SIG-M5 (cell line): ENCODE measurements at regions not wholly inside any gene's neighbourhood (a gene's known extent, or its start where the extent isn't known, plus 50 kb on each side); places are given as distances from the start of the nearest gene placed in this dataset.
"Not testable (repeated sequence)": the region's sequence is repeated elsewhere in the genome, so short reads cannot be mapped to it uniquely, and the experiment has no call there.

Experiments
- DNase-seq: peaks from one replicate; lab custom pipeline; 2025; lab: John Stamatoyannopoulos, UW

DNA sequence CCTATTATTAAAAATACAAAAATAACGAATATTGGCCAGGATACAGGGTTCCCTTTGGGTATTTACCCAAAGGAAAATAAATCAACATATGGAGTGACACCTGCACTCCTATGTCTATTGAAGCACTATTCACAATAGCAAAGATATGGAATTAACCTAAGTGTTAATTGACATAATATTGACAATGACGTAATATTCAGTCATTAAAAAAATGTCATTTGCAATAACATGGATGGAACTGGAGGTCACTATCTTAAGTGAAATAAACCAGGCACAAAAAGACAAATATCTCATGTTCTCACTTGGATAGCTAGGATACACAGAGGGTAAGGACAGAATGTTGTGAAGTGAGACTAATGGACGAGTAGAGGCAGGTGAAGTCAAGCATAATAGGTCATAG lies 326.3 kb upstream of the PTGER4 start:
- DNase-seq: no peak

GRCh38 chr5:40347981-40348725 lies 331.6 kb upstream of the PTGER4 start:
- DNase-seq: no peak

- no peak for DNase-seq
These were observed 332.8 kb upstream of the PTGER4 start for GRCh38 chr5:40346901-40347300.

DNA sequence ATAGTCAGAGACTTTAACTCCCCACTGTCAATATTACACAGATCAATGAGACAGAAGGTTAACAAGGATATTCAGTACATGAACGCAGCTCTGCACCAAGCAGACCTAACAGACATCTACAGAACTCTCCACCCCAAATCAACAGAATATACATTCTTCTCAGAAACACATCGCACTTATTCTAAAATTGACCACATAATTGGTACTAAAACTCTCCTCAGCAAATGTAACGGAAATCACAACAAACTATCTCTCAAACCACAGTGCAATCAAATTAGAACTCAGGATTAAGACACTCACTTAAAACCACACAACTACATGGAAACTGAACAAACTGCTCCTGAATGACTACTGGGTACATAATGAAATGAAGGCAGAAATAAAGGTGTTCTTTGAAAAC lies 341.3 kb upstream of the PTGER4 start:
- DNase-seq: not testable (repeated sequence)

DNA sequence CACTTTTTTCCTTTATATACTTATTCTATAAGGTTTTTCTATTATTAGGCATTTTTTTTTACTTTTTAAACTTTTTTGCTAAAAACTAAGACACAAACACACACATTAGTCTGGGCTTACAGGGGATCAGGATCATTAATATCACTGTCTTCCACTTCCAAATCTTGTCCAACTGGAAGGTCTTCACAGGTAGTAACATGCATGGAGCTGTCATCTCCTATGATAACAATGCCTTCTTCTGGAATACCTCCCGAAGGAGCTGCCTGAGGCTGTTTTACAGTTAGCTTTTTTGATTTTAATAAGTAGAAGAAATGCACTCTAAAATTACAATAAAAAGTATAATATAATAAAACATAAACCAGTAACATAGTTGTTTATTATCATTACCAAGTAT lies 345.5 kb upstream of the PTGER4 start:
- no peak for DNase-seq

DNA sequence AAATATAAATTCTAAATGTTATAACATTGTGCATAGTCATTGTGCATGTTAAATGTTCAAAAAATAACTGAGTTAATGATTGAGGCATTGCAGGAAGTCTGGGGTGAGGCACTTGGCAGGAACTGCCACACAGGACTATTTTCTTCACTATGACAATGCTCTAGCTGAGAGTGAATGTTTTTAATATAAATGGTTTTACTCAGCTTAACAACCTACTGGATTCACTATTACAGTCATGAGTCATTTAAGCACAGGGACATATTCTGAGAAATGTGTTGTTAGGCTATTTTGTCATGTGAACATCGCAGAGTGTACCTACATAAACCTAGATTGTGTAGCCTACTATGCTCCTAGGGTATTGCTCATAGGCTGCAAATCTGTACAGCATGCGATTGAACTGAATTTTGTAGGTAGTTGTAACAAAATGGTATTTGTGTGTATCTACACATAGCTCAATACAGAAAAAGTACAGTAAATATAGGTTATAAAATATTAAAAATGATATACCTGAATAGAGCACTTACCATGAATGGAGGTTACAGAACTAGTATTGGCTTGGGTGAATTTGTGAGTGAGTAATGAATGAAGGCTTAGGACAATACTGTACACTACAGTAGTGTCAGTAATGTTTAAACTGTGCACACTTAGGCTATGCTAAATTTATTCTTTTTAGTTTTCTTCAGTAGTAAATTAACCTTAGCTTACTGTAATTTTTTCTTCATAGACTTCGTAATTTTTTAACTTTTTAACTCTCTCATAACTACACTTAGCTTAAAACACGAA lies 346.1 kb upstream of the PTGER4 start:
- no peak for DNase-seq

DNA sequence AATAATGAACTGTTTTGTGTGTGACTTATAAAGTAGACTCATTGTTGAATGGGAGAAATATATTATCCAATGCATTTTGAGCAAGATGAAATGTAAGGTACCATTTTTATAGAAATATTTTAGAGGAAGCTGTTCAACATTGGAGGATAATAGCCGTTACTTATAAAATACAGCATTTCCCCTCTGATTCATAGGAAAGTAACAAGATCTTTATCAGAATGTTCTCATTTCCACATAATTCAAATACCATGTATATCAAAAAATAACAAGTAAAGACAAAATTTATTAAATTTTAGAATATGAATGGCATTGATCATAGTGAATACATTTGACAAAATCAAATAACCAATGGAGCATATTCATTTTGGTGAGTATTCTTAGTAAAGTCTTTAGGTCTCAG lies 346.7 kb upstream of the PTGER4 start:
- DNase-seq: no peak

DNA sequence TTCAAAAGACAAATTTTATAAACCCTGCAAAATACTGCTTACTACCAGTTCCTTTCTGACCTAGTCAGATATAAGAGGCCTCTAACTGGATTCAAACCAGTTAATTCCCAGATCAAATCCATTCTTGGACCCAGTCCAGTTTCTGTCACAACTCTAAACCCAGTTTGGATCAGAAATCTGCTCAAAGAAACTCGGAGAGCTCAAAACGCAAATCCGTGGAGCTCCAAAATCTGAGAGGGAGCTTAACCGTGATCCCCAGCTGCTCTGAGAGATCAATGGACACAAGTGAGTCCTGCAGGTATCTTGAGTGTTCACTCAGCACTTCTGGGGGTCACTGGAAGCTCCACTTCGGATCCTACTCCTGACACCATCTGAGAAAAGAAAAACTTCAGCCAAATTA lies 348.1 kb upstream of the PTGER4 start:
- DNase-seq: no peak

DNA sequence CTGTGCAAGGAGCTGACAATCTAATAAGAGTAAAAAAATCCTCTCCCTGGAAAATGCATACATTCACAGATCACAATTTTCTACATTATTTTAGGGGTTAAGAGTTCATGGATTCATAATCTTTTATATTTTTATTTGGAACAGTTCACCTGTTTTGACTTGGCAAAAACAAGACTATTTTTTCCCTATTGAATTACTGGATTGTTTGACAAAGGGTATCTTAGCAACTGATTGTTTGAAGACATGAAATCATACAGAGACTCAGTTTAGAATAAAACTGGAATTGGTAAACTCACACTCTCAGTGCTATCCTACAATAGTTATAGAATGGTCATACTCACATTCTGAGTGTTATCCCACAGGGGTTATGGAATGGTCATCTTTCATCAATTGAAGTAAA lies 358.2 kb upstream of the PTGER4 start:
- no peak for DNase-seq

DNA sequence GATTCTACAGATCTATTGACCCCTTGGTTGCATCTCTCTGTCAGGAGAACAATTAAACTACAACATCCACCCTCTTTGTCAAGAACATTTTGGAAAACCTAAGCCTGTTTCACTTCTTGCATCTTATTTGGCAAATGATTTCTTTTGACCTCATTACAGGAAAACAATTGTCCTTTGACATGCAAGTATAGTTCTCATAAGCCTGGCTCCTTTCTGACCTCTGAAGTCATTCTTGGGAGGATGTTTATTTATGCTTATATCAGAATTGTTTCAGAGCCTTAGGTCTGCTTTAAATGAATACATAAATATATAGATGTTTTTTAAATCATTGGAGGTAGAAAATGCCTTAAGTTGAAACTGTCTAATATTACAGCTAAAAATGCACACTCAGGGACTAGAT lies 361.3 kb upstream of the PTGER4 start:
- no peak for DNase-seq

GRCh38 chr5:40317023-40317422 lies 362.7 kb upstream of the PTGER4 start:
- DNase-seq: no peak

GRCh38 chr5:40315126-40315525 lies 364.6 kb upstream of the PTGER4 start:
- DNase-seq: no peak

- DNase-seq: no peak
These were observed 365.4 kb upstream of the PTGER4 start for GRCh38 chr5:40314275-40314674.

GRCh38 chr5:40312205-40312604 lies 367.5 kb upstream of the PTGER4 start:
- no peak for DNase-seq

DNA sequence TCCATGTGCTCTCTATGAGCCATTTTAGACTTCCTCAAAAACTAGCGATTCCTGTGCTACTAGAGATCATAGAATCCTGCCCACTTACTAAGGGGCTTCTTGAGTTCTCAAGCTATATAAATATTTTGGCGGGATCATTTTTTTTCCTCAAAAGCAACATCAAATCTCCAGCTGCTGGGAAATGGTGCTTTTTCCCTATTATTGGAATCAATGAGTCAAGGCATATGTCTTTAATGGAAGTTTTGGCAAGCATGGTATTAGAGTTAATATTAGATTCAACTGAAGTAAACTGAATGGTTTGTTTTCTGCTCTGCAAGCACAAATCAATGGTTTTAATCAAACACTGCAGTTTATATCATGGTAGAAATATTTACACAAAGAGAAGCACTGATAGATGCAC lies 369.9 kb upstream of the PTGER4 start:
- DNase-seq: no peak

DNA sequence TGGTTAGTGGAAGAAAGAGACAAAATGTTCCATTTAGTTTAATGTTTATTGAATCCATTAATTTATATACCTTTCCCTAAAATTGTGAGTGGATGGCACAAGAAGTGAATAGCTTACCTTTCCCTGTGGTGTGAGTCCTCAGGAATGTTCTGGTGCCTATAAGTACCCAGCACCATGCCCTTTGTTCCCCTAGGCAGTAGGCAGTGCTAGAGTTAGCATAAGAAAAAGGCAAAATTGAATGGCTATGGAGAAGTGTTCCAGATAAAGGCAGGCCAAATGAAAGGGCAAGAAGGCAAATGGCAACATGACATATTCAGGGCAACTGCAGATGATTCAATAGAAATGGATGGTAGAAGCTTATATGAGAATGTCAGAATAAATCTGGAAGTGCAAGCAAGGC lies 370.8 kb upstream of the PTGER4 start:
- DNase-seq: no peak

DNA sequence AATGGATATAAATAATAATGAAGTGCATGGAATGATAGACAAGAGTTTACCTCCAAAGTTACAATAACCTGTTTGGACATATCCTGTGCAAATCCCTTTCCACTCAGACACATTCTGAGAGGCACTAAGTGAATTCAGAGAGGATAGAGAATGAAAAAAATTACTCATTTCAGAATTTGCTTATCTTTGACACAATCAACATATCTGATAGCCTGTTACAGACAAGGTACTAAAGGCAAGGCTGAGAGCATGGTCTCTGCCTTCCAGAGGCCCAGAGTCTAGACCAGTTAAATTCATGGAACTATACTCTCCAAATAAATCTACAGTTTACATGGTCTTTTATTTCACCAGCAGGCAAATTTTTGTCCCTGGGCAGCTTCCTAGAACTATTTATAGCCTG lies 371.8 kb upstream of the PTGER4 start:
- no peak for DNase-seq

GRCh38 chr5:40306869-40307487 lies 372.7 kb upstream of the PTGER4 start:
- no peak for DNase-seq

- no peak for DNase-seq
These were observed 387.7 kb upstream of the PTGER4 start for GRCh38 chr5:40292006-40292405.

DNA sequence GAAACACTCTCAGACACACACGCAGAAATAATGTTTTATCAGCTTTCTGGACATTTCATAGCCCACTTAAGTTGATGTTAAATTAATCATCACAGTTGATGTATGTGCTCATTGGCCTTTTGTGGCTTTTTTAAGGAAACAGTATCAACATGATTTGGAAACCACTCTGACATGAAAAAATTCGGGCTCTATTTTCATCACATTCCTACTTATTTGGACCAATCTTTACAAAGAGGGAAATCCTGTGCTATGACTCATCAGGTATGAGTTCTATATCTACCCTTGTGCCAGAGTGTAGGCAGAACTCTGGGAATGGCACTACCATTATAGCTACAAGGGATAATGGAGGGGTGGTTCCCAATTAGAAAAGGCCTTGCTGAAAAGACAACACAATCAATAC lies 388.4 kb upstream of the PTGER4 start:
- no peak for DNase-seq

- no peak for DNase-seq
These were observed 390.8 kb upstream of the PTGER4 start for GRCh38 chr5:40288800-40289485.

DNA sequence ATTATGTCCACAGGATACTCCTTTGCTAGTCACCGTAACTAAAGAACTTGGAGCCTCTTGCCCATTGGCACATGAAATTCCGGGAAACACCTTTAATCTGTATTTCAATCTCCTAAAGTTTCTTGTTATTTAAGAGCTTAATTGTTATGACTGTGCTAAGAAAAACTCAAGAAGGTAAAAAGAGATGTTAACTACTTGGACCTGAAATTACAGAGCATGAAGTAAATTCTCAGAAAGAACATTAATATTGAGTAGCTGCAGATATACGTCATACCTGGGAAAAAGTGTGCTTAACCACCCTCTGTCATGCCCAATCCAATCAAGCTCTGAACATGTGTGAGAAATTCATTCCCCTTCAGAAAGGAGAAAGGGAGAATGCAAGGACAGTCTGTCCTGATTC lies 394.9 kb upstream of the PTGER4 start:
- DNase-seq: no peak

GRCh38 chr5:40278881-40279280 lies 400.8 kb upstream of the PTGER4 start:
- DNase-seq: no peak
